ENCODE measurements at regions not wholly inside any gene's neighbourhood (a gene's known extent, or its start where the extent isn't known, plus 50 kb on each side); places are given as distances from the start of the nearest gene placed in this dataset.

GRCh38 chr2:204264085-204264553, 281.2 kb upstream of the PARD3B start:
- DNase-seq (ENCODE audit: extremely low read depth, low read depth, low spot score), result no peak

- no peak for DNase-seq (ENCODE audit: extremely low read depth, low read depth, low spot score)
Observed at GRCh38 chr2:204264621-204265140, 280.6 kb upstream of the PARD3B start.

GRCh38 chr2:204265681-204266181, 279.5 kb upstream of the PARD3B start:
- DNase-seq (ENCODE audit: extremely low read depth, low read depth, low spot score), result no peak

- DNase-seq (ENCODE audit: extremely low read depth, low read depth, low spot score), result no peak
Observed at GRCh38 chr2:204268458-204268857, 276.8 kb upstream of the PARD3B start.

GRCh38 chr2:204268971-204269370, 276.3 kb upstream of the PARD3B start:
- DNase-seq (ENCODE audit: extremely low read depth, low read depth, low spot score), result no peak

GRCh38 chr2:204272089-204272488, 273.2 kb upstream of the PARD3B start:
- no peak for DNase-seq (ENCODE audit: extremely low read depth, low read depth, low spot score)

- no peak for DNase-seq (ENCODE audit: extremely low read depth, low read depth, low spot score)
Observed at GRCh38 chr2:204272610-204273287, 272.5 kb upstream of the PARD3B start.

- DNase-seq (ENCODE audit: extremely low read depth, low read depth, low spot score), result no peak
Observed at GRCh38 chr2:204274429-204274828, 270.8 kb upstream of the PARD3B start.

GRCh38 chr2:204274991-204275390, 270.3 kb upstream of the PARD3B start:
- DNase-seq (ENCODE audit: extremely low read depth, low read depth, low spot score), result no peak

GRCh38 chr2:204277226-204277625, 268.0 kb upstream of the PARD3B start:
- no peak for DNase-seq (ENCODE audit: extremely low read depth, low read depth, low spot score)

- DNase-seq (ENCODE audit: extremely low read depth, low read depth, low spot score), result no peak
Observed at GRCh38 chr2:204278454-204278853, 266.8 kb upstream of the PARD3B start.

GRCh38 chr2:204279819-204280218, 265.5 kb upstream of the PARD3B start:
- no peak for DNase-seq (ENCODE audit: extremely low read depth, low read depth, low spot score)

GRCh38 chr2:204280262-204280668, 265.0 kb upstream of the PARD3B start:
- DNase-seq (ENCODE audit: extremely low read depth, low read depth, low spot score), result no peak

GRCh38 chr2:204282081-204282480, 263.2 kb upstream of the PARD3B start:
- no peak for DNase-seq (ENCODE audit: extremely low read depth, low read depth, low spot score)

- no peak for DNase-seq (ENCODE audit: extremely low read depth, low read depth, low spot score)
Observed at GRCh38 chr2:204282525-204282924, 262.8 kb upstream of the PARD3B start.

GRCh38 chr2:204289066-204289465, 256.2 kb upstream of the PARD3B start:
- no peak for DNase-seq (ENCODE audit: extremely low read depth, low read depth, low spot score)

- no peak for DNase-seq (ENCODE audit: extremely low read depth, low read depth, low spot score)
Observed at GRCh38 chr2:204292439-204292838, 252.8 kb upstream of the PARD3B start.

GRCh38 chr2:204293884-204294747, 251.2 kb upstream of the PARD3B start:
- no peak for DNase-seq (ENCODE audit: extremely low read depth, low read depth, low spot score)

- DNase-seq (ENCODE audit: extremely low read depth, low read depth, low spot score), result no peak
Observed at GRCh38 chr2:204298404-204298803, 246.9 kb upstream of the PARD3B start.

GRCh38 chr2:204299766-204300165, 245.5 kb upstream of the PARD3B start:
- no peak for DNase-seq (ENCODE audit: extremely low read depth, low read depth, low spot score)

GRCh38 chr2:204306667-204307066, 238.6 kb upstream of the PARD3B start:
- no peak for DNase-seq (ENCODE audit: extremely low read depth, low read depth, low spot score)

- DNase-seq (ENCODE audit: extremely low read depth, low read depth, low spot score), result no peak
Observed at GRCh38 chr2:204312105-204312504, 233.2 kb upstream of the PARD3B start.
